GM12878 (cell line): ENCODE measurements at regions not wholly inside any gene's neighbourhood (a gene's known extent, or its start where the extent isn't known, plus 50 kb on each side); places are given as distances from the start of the nearest gene placed in this dataset.

ENCODE experiments used
- ATAC-seq: fragments of 200-7000 bp; cut with Tn5 transposase; 3 replicates; pipeline ENCODE4 v1.9.1; 2020; ENCODE audit warnings: mild to moderate bottlenecking, moderate library complexity
- BruUV-seq: library from RNA; stranded (reverse); fragments of 400-500 nt; replicated peaks from 2 replicates; lab custom pipeline; 2021; lab: Mats Ljungman, UMichigan
- CTCF ChIA-PET: fragments of 300-600 bp; sonication (Branson Sonifier 250); formaldehyde crosslinking; extraction: SDS; loops from one replicate; lab custom pipeline; 2021; ENCODE audit warnings: inconsistent platforms; lab: Yijun Ruan, JAX
- POLR2A ChIA-PET: fragments of 350-600 bp; formaldehyde crosslinking; extraction: SDS; loops from one replicate; lab custom pipeline; 2021; ENCODE audit warnings: inconsistent platforms; lab: Charles Lee
- RAD21 ChIA-PET: fragments of 300-600 bp; sonication (Branson Sonifier 250); formaldehyde crosslinking; loops from one replicate; lab custom pipeline; 2023; ENCODE audit warnings: antibody characterized with exemption; ENCODE audit not compliant: unreplicated experiment; lab: Charles Lee
- SMC1A ChIA-PET: fragments of 300-600 bp; sonication (Branson Sonifier 250); formaldehyde crosslinking; loops from one replicate; lab custom pipeline; 2023; ENCODE audit not compliant: unreplicated experiment, uncharacterized antibody; lab: Charles Lee
- DNase-seq: peaks from one replicate; pipeline ENCODE4 v3.0.0-alpha.2; 2011; ENCODE audit warnings: low read depth, low spot score
- FAIRE-seq: peaks from 3 replicates; lab custom pipeline; 2011; peaks lifted over from hg19 to GRCh38; lab: Jason Lieb, UNC
- H2AFZ ChIP-seq: 2 replicates; pipeline ENCODE4 v1.6.0; 2011; ENCODE audit warnings: low read depth, low read length, control low read depth; ENCODE audit not compliant: control insufficient read depth
- H3K27ac ChIP-seq: 2 replicates; pipeline ENCODE4 v1.5.1; 2011; ENCODE audit warnings: control low read depth; ENCODE audit not compliant: control insufficient read depth, insufficient read depth
- H3K27me3 ChIP-seq, 2 experiments: replicated peaks in 1 of 2; 2 replicates each; pipeline versions ENCODE4 v1.6.0 to v1.6.1; 2011; ENCODE audit warnings: low read length in 1 of 2; ENCODE audit not compliant: control insufficient read depth in 2 of 2, insufficient read depth in 2 of 2
- H3K36me3 ChIP-seq, 2 experiments: 2 replicates each; pipeline ENCODE4 v1.5.1; 2011; ENCODE audit warnings: low read length in 1 of 2; ENCODE audit not compliant: control insufficient read depth in 2 of 2, insufficient read depth in 2 of 2
- H3K4me1 ChIP-seq: 2 replicates; pipeline ENCODE4 v1.6.1; 2011; ENCODE audit warnings: mild to moderate bottlenecking, low read length, moderate library complexity, mixed read lengths; ENCODE audit not compliant: control insufficient read depth, insufficient read depth
- H3K4me2 ChIP-seq: 2 replicates; pipeline ENCODE4 v1.6.0; 2011; ENCODE audit warnings: control low read depth; ENCODE audit not compliant: control insufficient read depth, insufficient read depth
- H3K4me3 ChIP-seq: fragments of 200-600 bp; sonication (generic); 2 replicates; pipeline ENCODE4 v1.5.1; 2016
- H3K79me2 ChIP-seq: 2 replicates; pipeline ENCODE4 v1.6.0; 2011; ENCODE audit warnings: low read length; ENCODE audit not compliant: control insufficient read depth, insufficient read depth
- H3K9ac ChIP-seq: 2 replicates; pipeline ENCODE4 v1.8.0; 2011; ENCODE audit warnings: low read length, control low read depth, mixed read lengths; ENCODE audit not compliant: control insufficient read depth, insufficient read depth
- H3K9me3 ChIP-seq: replicated peaks from 3 replicates; pipeline ENCODE4 v1.5.1; 2011; ENCODE audit warnings: mild to moderate bottlenecking, low read length; ENCODE audit not compliant: control insufficient read depth, insufficient read depth
- H4K20me1 ChIP-seq: 2 replicates; pipeline ENCODE4 v1.6.0; 2011; ENCODE audit not compliant: control insufficient read depth, insufficient read depth
- BHLHE40 ChIP-seq, 2 experiments: fragments of 450-650 bp in 1 of 2; IDR thresholded peaks; 2 replicates each; pipeline ENCODE4 v1.6.1; 2011 to 2017; ENCODE audit warnings: low read depth in 2 of 2, borderline replicate concordance in 1 of 2, improper control_type of control experiment in 1 of 2, low read length in 1 of 2, mild to moderate bottlenecking in 1 of 2
- CBX3 ChIP-seq: fragments of 200-600 bp; sonication (generic); IDR thresholded peaks from 2 replicates; pipeline ENCODE4 v1.6.1; 2016; ENCODE audit warnings: low read depth, borderline replicate concordance
- CHD1 ChIP-seq: IDR thresholded peaks from 2 replicates; pipeline ENCODE4 v1.6.1; 2012; ENCODE audit warnings: low read depth, low read length, improper control_type of control experiment
- HCFC1 ChIP-seq: fragments of 150-350 bp; IDR thresholded peaks from 2 replicates; pipeline ENCODE4 v1.6.1; 2014; ENCODE audit warnings: low read length
- JUND ChIP-seq: IDR thresholded peaks from 2 replicates; pipeline ENCODE4 v1.6.1; 2012; ENCODE audit warnings: low read depth, mild to moderate bottlenecking, low read length, improper control_type of control experiment, moderate library complexity
- POU2F2 ChIP-seq: IDR thresholded peaks from 3 replicates; pipeline ENCODE4 v1.6.1; 2011; ENCODE audit warnings: low read depth, mild to moderate bottlenecking, low read length, borderline replicate concordance
- RAD51 ChIP-seq: fragments of 450-650 bp; IDR thresholded peaks from 2 replicates; pipeline ENCODE4 v1.6.1; 2016; ENCODE audit warnings: moderate library complexity, mild to moderate bottlenecking, inconsistent platforms
- SMAD1 ChIP-seq: fragments of 450-650 bp; IDR thresholded peaks from 2 replicates; pipeline ENCODE4 v1.6.1; 2018; ENCODE audit warnings: mild to moderate bottlenecking, low read depth; ENCODE audit not compliant: partially characterized antibody
- SMAD5 ChIP-seq: IDR thresholded peaks from 2 replicates; pipeline ENCODE4 v1.6.1; 2016; ENCODE audit warnings: antibody characterized with exemption, low read depth
- SREBF1 ChIP-seq: IDR thresholded peaks from 2 replicates; pipeline ENCODE4 v1.6.1; 2012; ENCODE audit warnings: mild to moderate bottlenecking, low read length
- SREBF2 ChIP-seq: IDR thresholded peaks from 2 replicates; pipeline ENCODE4 v1.6.1; 2012; ENCODE audit warnings: mild to moderate bottlenecking, low read length
- TARDBP ChIP-seq: IDR thresholded peaks from 2 replicates; pipeline ENCODE4 v1.6.1; 2016; ENCODE audit warnings: borderline replicate concordance
- TCF7 ChIP-seq: IDR thresholded peaks from 2 replicates; pipeline ENCODE4 v1.6.1; 2014; ENCODE audit warnings: antibody characterized with exemption, borderline replicate concordance
- WGBS: methylation state at CpG from one replicate; pipeline ENCODE4 v1.1.6; 2016; ENCODE audit warnings: low lambda C conversion rate; ENCODE audit not compliant: insufficient replicate concordance, insufficient coverage; ENCODE audit errors: missing lambda C conversion rate; 5-methylcytosine and 5-hydroxymethylcytosine counted together
- in situ Hi-C: fragments of 300-500 bp; cut with MboI; formaldehyde crosslinking; loops from 9 replicates; pipeline ENCODE4 v1.14.3; 2018; ENCODE audit warnings: mixed read lengths
- intact Hi-C: fragments of 100-400 bp; cut with micrococcal nuclease; formaldehyde crosslinking; loops from one replicate; pipeline ENCODE4 v1.14.2; 2022; ENCODE audit not compliant: unreplicated experiment
- TF ChIP-seq, protein P1 (sequence below): fragments of 150-350 bp; IDR thresholded peaks from 2 replicates; pipeline ENCODE4 v1.6.1; 2014; ENCODE audit warnings: mild to moderate bottlenecking, low read depth, low read length
- TF ChIP-seq, protein P2 (sequence below): IDR thresholded peaks from 2 replicates; pipeline ENCODE4 v1.6.1; 2012; ENCODE audit warnings: mild to moderate bottlenecking, low read depth, low read length
- TF ChIP-seq, protein P3 (sequence below): IDR thresholded peaks from 2 replicates; pipeline ENCODE4 v1.6.1; 2012; ENCODE audit warnings: low read length, inconsistent platforms

DNA sequence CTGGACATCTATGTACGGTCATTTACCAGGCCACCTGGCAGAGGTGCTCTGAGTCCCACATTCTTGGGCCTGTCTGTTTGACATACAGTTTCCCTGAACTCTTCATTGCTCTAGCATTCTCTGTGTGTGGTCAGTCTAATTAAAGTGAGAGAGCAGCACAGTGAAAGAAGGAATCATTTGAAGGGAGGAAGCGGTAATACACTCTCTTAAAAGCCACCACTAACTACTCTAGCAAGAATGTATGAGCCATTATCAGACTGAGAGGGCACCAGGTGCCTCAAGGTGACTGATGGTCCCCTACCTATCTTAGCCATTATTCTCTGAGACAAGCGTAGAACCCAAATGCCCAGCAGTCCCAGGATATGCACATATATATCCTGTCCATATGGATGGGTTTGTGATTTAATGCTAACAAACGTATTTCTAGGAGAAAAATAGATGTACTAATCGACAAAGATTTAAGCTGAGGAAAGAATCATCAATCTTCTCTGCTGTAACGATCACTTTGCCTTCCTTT lies 527.2 kb downstream of the PRELID2 start:
- no peaks in the 10 kb centered on the region for H4K20me1 ChIP-seq
- no peak overlapping the region for H3K4me2 ChIP-seq
- H3K36me3 ChIP-seq, result no peaks in the 10 kb centered on the region
- no peaks in the 10 kb centered on the region for H3K4me1 ChIP-seq
- 23% methylated on average over 6 of the region's 6 CpGs for WGBS
- RAD21 ChIA-PET, result no interaction called here
- intact Hi-C loops (no loop called here), in situ Hi-C loops (no loop called here)
- H3K79me2 ChIP-seq, result no peaks in the 10 kb centered on the region
- DNase-seq, result no peak
- no peaks in the 10 kb centered on the region for H3K9me3 ChIP-seq
- H3K27me3 ChIP-seq, result no peaks in the 10 kb centered on the region
- no peak for ATAC-seq
- SMC1A ChIA-PET, result no interaction called here
- no TSS peak for BruUV-seq
- H3K4me3 ChIP-seq, result no peak overlapping the region
- no peak overlapping the region for H3K9ac ChIP-seq
- POLR2A ChIA-PET, result no interaction called here
- no peak overlapping the region for H3K27ac ChIP-seq
- H2AFZ ChIP-seq, result no peak overlapping the region
- CTCF ChIA-PET, result no interaction called here
- no peak for FAIRE-seq
- TF ChIP-seq TARDBP (no peak), HCFC1 (no peak), SMAD1 (no peak), SREBF1 (no peak), TCF7 (no peak), POU2F2 (no peak), RAD51 (no peak), BHLHE40 (IDR thresholded peaks at IDR 0.05; ENCODE audit: borderline replicate concordance in 1 of 2, low read depth in 2 of 2, low read length in 1 of 2) (no peak), SREBF2 (no peak), JUND (no peak), CHD1 (no peak), SMAD5 (no peak), CBX3 (no peak)
- TF ChIP-seq, protein P1, sequence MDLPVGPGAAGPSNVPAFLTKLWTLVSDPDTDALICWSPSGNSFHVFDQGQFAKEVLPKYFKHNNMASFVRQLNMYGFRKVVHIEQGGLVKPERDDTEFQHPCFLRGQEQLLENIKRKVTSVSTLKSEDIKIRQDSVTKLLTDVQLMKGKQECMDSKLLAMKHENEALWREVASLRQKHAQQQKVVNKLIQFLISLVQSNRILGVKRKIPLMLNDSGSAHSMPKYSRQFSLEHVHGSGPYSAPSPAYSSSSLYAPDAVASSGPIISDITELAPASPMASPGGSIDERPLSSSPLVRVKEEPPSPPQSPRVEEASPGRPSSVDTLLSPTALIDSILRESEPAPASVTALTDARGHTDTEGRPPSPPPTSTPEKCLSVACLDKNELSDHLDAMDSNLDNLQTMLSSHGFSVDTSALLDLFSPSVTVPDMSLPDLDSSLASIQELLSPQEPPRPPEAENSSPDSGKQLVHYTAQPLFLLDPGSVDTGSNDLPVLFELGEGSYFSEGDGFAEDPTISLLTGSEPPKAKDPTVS, result no peak
- TF ChIP-seq, protein P2, sequence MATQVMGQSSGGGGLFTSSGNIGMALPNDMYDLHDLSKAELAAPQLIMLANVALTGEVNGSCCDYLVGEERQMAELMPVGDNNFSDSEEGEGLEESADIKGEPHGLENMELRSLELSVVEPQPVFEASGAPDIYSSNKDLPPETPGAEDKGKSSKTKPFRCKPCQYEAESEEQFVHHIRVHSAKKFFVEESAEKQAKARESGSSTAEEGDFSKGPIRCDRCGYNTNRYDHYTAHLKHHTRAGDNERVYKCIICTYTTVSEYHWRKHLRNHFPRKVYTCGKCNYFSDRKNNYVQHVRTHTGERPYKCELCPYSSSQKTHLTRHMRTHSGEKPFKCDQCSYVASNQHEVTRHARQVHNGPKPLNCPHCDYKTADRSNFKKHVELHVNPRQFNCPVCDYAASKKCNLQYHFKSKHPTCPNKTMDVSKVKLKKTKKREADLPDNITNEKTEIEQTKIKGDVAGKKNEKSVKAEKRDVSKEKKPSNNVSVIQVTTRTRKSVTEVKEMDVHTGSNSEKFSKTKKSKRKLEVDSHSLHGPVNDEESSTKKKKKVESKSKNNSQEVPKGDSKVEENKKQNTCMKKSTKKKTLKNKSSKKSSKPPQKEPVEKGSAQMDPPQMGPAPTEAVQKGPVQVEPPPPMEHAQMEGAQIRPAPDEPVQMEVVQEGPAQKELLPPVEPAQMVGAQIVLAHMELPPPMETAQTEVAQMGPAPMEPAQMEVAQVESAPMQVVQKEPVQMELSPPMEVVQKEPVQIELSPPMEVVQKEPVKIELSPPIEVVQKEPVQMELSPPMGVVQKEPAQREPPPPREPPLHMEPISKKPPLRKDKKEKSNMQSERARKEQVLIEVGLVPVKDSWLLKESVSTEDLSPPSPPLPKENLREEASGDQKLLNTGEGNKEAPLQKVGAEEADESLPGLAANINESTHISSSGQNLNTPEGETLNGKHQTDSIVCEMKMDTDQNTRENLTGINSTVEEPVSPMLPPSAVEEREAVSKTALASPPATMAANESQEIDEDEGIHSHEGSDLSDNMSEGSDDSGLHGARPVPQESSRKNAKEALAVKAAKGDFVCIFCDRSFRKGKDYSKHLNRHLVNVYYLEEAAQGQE, result no peak
- TF ChIP-seq, protein P3, sequence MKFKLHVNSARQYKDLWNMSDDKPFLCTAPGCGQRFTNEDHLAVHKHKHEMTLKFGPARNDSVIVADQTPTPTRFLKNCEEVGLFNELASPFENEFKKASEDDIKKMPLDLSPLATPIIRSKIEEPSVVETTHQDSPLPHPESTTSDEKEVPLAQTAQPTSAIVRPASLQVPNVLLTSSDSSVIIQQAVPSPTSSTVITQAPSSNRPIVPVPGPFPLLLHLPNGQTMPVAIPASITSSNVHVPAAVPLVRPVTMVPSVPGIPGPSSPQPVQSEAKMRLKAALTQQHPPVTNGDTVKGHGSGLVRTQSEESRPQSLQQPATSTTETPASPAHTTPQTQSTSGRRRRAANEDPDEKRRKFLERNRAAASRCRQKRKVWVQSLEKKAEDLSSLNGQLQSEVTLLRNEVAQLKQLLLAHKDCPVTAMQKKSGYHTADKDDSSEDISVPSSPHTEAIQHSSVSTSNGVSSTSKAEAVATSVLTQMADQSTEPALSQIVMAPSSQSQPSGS, result no peak
